ENCODE measurements at regions not wholly inside any gene's neighbourhood (a gene's known extent, or its start where the extent isn't known, plus 50 kb on each side); places are given as distances from the start of the nearest gene placed in this dataset.

- no peak overlapping the region for H3K27ac ChIP-seq (ENCODE audit: low read depth in 1 of 2, low read length in 2 of 2)
- H3K9me3 Mint-ChIP-seq: no peaks in the 10 kb centered on the region
- H3K4me3 Mint-ChIP-seq: no peak overlapping the region
- ATAC-seq (ENCODE audit: poor library complexity) (no peak), DNase-seq (no peak)
- H3K27me3 Mint-ChIP-seq: peaks cover 28% of the 10 kb centered on the region
- TF ChIP-seq CTCF (IDR thresholded peaks at IDR 0.05): no peak
- no peaks in the 10 kb centered on the region for H3K9me3 ChIP-seq (ENCODE audit: control insufficient read depth in 1 of 2, insufficient read depth in 1 of 2, low read length in 2 of 2)
- CTCF ChIA-PET: no interaction called here
- H3K4me1 Mint-ChIP-seq (ENCODE audit: low read depth): no peaks in the 10 kb centered on the region
- no peaks in the 10 kb centered on the region for H3K4me1 ChIP-seq (ENCODE audit: insufficient read depth, low read length)
- H3K36me3 Mint-ChIP-seq (ENCODE audit: low read depth): no peaks in the 10 kb centered on the region
- no peaks in the 10 kb centered on the region for H3K27me3 ChIP-seq (ENCODE audit: control insufficient read depth in 1 of 2, insufficient read depth in 2 of 2, low read length in 2 of 2)
- H3K36me3 ChIP-seq (ENCODE audit: insufficient read depth, low read length): no peaks in the 10 kb centered on the region
- H3K27ac Mint-ChIP-seq: no peak overlapping the region
- POLR2A ChIA-PET: no interaction called here
- intact Hi-C loops (cut with DNase I, micrococcal nuclease): no loop called here
- H3K4me3 ChIP-seq (ENCODE audit: low read length): no peak overlapping the region
Measured at GRCh38 chr9:6150483-6150882, 65.1 kb upstream of the IL33 start.

- no peak for ATAC-seq (ENCODE audit: poor library complexity)
- no peak overlapping the region for H3K4me3 Mint-ChIP-seq
- H3K36me3 Mint-ChIP-seq (ENCODE audit: low read depth): no peaks in the 10 kb centered on the region
- no peaks in the 10 kb centered on the region for H3K9me3 Mint-ChIP-seq
- Histone ChIP-seq H3K9me3 (ENCODE audit: control insufficient read depth in 1 of 2, insufficient read depth in 1 of 2, low read length in 2 of 2) (no peaks in the 10 kb centered on the region), H3K36me3 (ENCODE audit: insufficient read depth, low read length) (no peaks in the 10 kb centered on the region), H3K27me3 (ENCODE audit: control insufficient read depth in 1 of 2, insufficient read depth in 2 of 2, low read length in 2 of 2) (no peaks in the 10 kb centered on the region), H3K4me3 (ENCODE audit: low read length) (no peak overlapping the region), H3K4me1 (ENCODE audit: insufficient read depth, low read length) (no peaks in the 10 kb centered on the region), H3K27ac (ENCODE audit: low read depth in 1 of 2, low read length in 2 of 2) (no peak overlapping the region)
- no peak for DNase-seq
- CTCF ChIA-PET: no interaction called here
- intact Hi-C loops (cut with DNase I, micrococcal nuclease): no loop called here
- POLR2A ChIA-PET: no interaction called here
- peaks cover 23% of the 10 kb centered on the region for H3K27me3 Mint-ChIP-seq
- TF ChIP-seq CTCF (IDR thresholded peaks at IDR 0.05): no peak
- no peak overlapping the region for H3K27ac Mint-ChIP-seq
- H3K4me1 Mint-ChIP-seq (ENCODE audit: low read depth): no peaks in the 10 kb centered on the region
Measured at GRCh38 chr9:6149315-6149714, 66.3 kb upstream of the IL33 start.

- Histone ChIP-seq H3K4me3 (ENCODE audit: low read length) (no peak overlapping the region), H3K4me1 (ENCODE audit: insufficient read depth, low read length) (no peaks in the 10 kb centered on the region), H3K36me3 (ENCODE audit: insufficient read depth, low read length) (no peaks in the 10 kb centered on the region), H3K27ac (ENCODE audit: low read depth in 1 of 2, low read length in 2 of 2) (no peak overlapping the region), H3K9me3 (ENCODE audit: control insufficient read depth in 1 of 2, insufficient read depth in 1 of 2, low read length in 2 of 2) (no peaks in the 10 kb centered on the region), H3K27me3 (ENCODE audit: control insufficient read depth in 1 of 2, insufficient read depth in 2 of 2, low read length in 2 of 2) (no peaks in the 10 kb centered on the region)
- ChIA-PET CTCF (no interaction called here), POLR2A (no interaction called here)
- no peak for DNase-seq
- TF ChIP-seq CTCF (IDR thresholded peaks at IDR 0.05): no peak
- H3K9me3 Mint-ChIP-seq: peaks cover under 1% of the 10 kb centered on the region
- no peaks in the 10 kb centered on the region for H3K4me1 Mint-ChIP-seq (ENCODE audit: low read depth)
- no peak overlapping the region for H3K27ac Mint-ChIP-seq
- ATAC-seq (ENCODE audit: poor library complexity): no peak
- intact Hi-C loops (cut with DNase I, micrococcal nuclease): no loop called here
- H3K27me3 Mint-ChIP-seq: peaks cover 17% of the 10 kb centered on the region
- H3K4me3 Mint-ChIP-seq: no peak overlapping the region
- H3K36me3 Mint-ChIP-seq (ENCODE audit: low read depth): no peaks in the 10 kb centered on the region
Measured at GRCh38 chr9:6147846-6148245, 67.8 kb upstream of the IL33 start.

Measured in CD4-positive, alpha-beta T cell (primary cell).